ACC112 (cell line): ENCODE measurements at regions not wholly inside any gene's neighbourhood (a gene's known extent, or its start where the extent isn't known, plus 50 kb on each side); places are given as distances from the start of the nearest gene placed in this dataset.
"Not testable (repeated sequence)": the region's sequence is repeated elsewhere in the genome, so short reads cannot be mapped to it uniquely, and the experiment has no call there.

Source experiments
- H2AFZ ChIP-seq: fragments of 200-600 bp; sonication (generic); one replicate; pipeline ENCODE4 v1.6.0; 2017; ENCODE audit warnings: antibody characterized with exemption, low read length; ENCODE audit not compliant: unreplicated experiment
- H3K27ac ChIP-seq: fragments of 200-600 bp; sonication (generic); 2 replicates; pipeline ENCODE4 v1.5.1; 2014; ENCODE audit warnings: low read depth, mild to moderate bottlenecking, antibody characterized with exemption, low read length, moderate library complexity
- H3K27me3 ChIP-seq: fragments of 200-600 bp; sonication (generic); 2 replicates; pipeline ENCODE4 v1.6.1; 2014; ENCODE audit warnings: mild to moderate bottlenecking, antibody characterized with exemption, low read length, moderate library complexity, mixed read lengths; ENCODE audit not compliant: insufficient read depth
- H3K36me3 ChIP-seq: fragments of 200-600 bp; sonication (generic); 2 replicates; pipeline ENCODE4 v1.6.1; 2016; ENCODE audit warnings: mild to moderate bottlenecking, antibody characterized with exemption, low read length, moderate library complexity, mixed read lengths; ENCODE audit not compliant: insufficient read depth
- H3K4me1 ChIP-seq: fragments of 200-600 bp; sonication (generic); one replicate; pipeline ENCODE4 v1.6.1; 2016; ENCODE audit warnings: low read length, mixed read lengths; ENCODE audit not compliant: insufficient read depth, unreplicated experiment, control insufficient read depth
- H3K4me3 ChIP-seq: fragments of 200-600 bp; sonication (generic); 2 replicates; pipeline ENCODE4 v1.5.1; 2014; ENCODE audit warnings: mild to moderate bottlenecking, low read depth, low read length
- H3K79me2 ChIP-seq: fragments of 200-600 bp; sonication (generic); one replicate; pipeline ENCODE4 v1.6.0; 2016; ENCODE audit warnings: low read length; ENCODE audit not compliant: control insufficient read depth, unreplicated experiment, insufficient read depth

GRCh38 chr18:73381016-73381698, 513.4 kb upstream of the NETO1 start:
- Histone ChIP-seq H3K4me1 (peaks cover 6% of the 10 kb centered on the region), H3K36me3 (no peaks in the 10 kb centered on the region), H3K27me3 (no peaks in the 10 kb centered on the region), H3K79me2 (no peaks in the 10 kb centered on the region), H2AFZ (no peak overlapping the region), H3K27ac (peak overlapping the region; percentile 9; the same call in 1 of the 2 replicates), H3K4me3 (no peak overlapping the region)

- no peaks in the 10 kb centered on the region for H3K27me3 ChIP-seq
- no peak overlapping the region for H3K4me3 ChIP-seq
- H2AFZ ChIP-seq = peak overlapping the region; percentile 73
- no peaks in the 10 kb centered on the region for H3K4me1 ChIP-seq
- peak overlapping the region; percentile 39 for H3K27ac ChIP-seq
- H3K36me3 ChIP-seq = no peaks in the 10 kb centered on the region
- H3K79me2 ChIP-seq = no peaks in the 10 kb centered on the region
These were observed 498.9 kb upstream of the NETO1 start for GRCh38 chr18:73366713-73367112.

GRCh38 chr18:73365018-73365417, 497.2 kb upstream of the NETO1 start:
- H3K4me3 ChIP-seq = no peak overlapping the region
- no peak overlapping the region for H2AFZ ChIP-seq
- H3K79me2 ChIP-seq = no peaks in the 10 kb centered on the region
- peak overlapping the region; percentile 35 for H3K27ac ChIP-seq
- no peaks in the 10 kb centered on the region for H3K27me3 ChIP-seq
- H3K4me1 ChIP-seq = no peaks in the 10 kb centered on the region
- no peaks in the 10 kb centered on the region for H3K36me3 ChIP-seq

- Histone ChIP-seq H3K4me1 (no peaks in the 10 kb centered on the region), H3K27ac (no peak overlapping the region), H3K79me2 (no peaks in the 10 kb centered on the region), H2AFZ (no peak overlapping the region), H3K27me3 (no peaks in the 10 kb centered on the region), H3K36me3 (no peaks in the 10 kb centered on the region), H3K4me3 (no peak overlapping the region)
These were observed 487.3 kb upstream of the NETO1 start for GRCh38 chr18:73355121-73355520.

- Histone ChIP-seq H2AFZ (no peak overlapping the region), H3K36me3 (no peaks in the 10 kb centered on the region), H3K27ac (no peak overlapping the region), H3K79me2 (no peaks in the 10 kb centered on the region), H3K4me1 (no peaks in the 10 kb centered on the region), H3K4me3 (no peak overlapping the region), H3K27me3 (no peaks in the 10 kb centered on the region)
These were observed 484.8 kb upstream of the NETO1 start for GRCh38 chr18:73352546-73352945.

- H3K27ac ChIP-seq = peak overlapping the region; percentile 52
- H2AFZ ChIP-seq = peak overlapping the region; percentile 79
- H3K4me1 ChIP-seq = peaks cover 14% of the 10 kb centered on the region
- peak overlapping the region; percentile 58 for H3K4me3 ChIP-seq
- H3K36me3 ChIP-seq = no peaks in the 10 kb centered on the region
- no peaks in the 10 kb centered on the region for H3K27me3 ChIP-seq
- H3K79me2 ChIP-seq = no peaks in the 10 kb centered on the region
These were observed 472.6 kb upstream of the NETO1 start for GRCh38 chr18:73340135-73340977.

GRCh38 chr18:73331212-73331772, 463.5 kb upstream of the NETO1 start:
- H2AFZ ChIP-seq = no peak overlapping the region
- no peak overlapping the region for H3K27ac ChIP-seq
- H3K4me3 ChIP-seq = no peak overlapping the region
- no peaks in the 10 kb centered on the region for H3K36me3 ChIP-seq
- no peaks in the 10 kb centered on the region for H3K79me2 ChIP-seq
- no peaks in the 10 kb centered on the region for H3K4me1 ChIP-seq
- no peaks in the 10 kb centered on the region for H3K27me3 ChIP-seq

- H3K36me3 ChIP-seq = not testable (repeated sequence)
These were observed 462.3 kb upstream of the NETO1 start for GRCh38 chr18:73330106-73330505.

GRCh38 chr18:73324187-73324831, 456.5 kb upstream of the NETO1 start:
- not testable (repeated sequence) for H3K27ac ChIP-seq, H2AFZ ChIP-seq, H3K27me3 ChIP-seq, H3K36me3 ChIP-seq, H3K4me1 ChIP-seq, H3K79me2 ChIP-seq, H3K4me3 ChIP-seq

More at GRCh38 chr18:73330106-73330505, 462.3 kb upstream of the NETO1 start:
- not testable (repeated sequence) for H3K4me3 ChIP-seq, H3K4me1 ChIP-seq, H2AFZ ChIP-seq, H3K27ac ChIP-seq, H3K27me3 ChIP-seq, H3K79me2 ChIP-seq

- H3K27ac ChIP-seq = no peak overlapping the region; the same call in 1 of the 2 replicates
- no peaks in the 10 kb centered on the region for H3K27me3 ChIP-seq
- H2AFZ ChIP-seq = no peak overlapping the region
- no peaks in the 10 kb centered on the region for H3K36me3 ChIP-seq
- H3K79me2 ChIP-seq = no peaks in the 10 kb centered on the region
- no peak overlapping the region for H3K4me3 ChIP-seq
- H3K4me1 ChIP-seq = peaks cover 5% of the 10 kb centered on the region
These were observed 451.1 kb upstream of the NETO1 start for GRCh38 chr18:73318739-73319479.
